VCaP (cell line): ENCODE measurements at regions not wholly inside any gene's neighbourhood (a gene's known extent, or its start where the extent isn't known, plus 50 kb on each side); places are given as distances from the start of the nearest gene placed in this dataset.
"Not testable (repeated sequence)": the region's sequence is repeated elsewhere in the genome, so short reads cannot be mapped to it uniquely, and the experiment has no call there.

Source experiments
- H3K27ac ChIP-seq: fragments of 450-650 bp; 2 replicates; pipeline ENCODE4 v1.5.1; 2017
- TF ChIP-seq, protein P1 (sequence below): fragments of 450-650 bp; conservative IDR thresholded peaks from 2 replicates; pipeline ENCODE4 v1.5.1; 2017; ENCODE audit warnings: mild to moderate bottlenecking, moderate library complexity

DNA sequence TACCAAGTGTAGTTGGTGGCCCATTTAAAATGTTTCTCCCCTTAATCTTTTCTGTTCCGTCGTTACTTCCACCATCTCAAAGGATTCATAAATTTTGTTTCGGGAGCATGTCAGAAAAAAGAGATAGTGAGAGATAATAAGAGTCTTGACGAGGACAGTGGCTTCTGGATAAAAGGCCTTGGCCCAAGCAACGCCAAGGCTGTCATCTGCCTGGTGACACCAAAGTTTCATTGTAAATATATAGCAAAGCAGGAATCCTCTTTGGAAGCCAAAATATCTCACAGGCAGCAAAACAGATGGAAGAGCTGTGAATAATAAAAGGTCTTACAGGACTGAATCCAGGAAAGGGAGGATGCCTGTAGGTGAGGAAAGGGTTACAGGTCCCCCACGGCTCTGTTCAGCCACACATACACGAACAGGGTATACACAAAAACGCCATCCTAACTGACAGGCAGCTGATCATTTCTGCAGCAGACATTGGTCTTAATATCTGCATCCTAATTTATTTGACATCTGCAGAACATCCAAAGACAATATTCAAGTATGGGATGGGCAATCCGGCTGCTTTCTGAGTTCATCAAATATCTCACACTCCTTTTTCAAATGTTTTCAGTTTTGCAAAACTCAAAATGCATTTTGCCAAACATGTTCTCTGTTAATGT is 382.8 kb downstream of the OSR1 start:
- TF ChIP-seq, protein P1, sequence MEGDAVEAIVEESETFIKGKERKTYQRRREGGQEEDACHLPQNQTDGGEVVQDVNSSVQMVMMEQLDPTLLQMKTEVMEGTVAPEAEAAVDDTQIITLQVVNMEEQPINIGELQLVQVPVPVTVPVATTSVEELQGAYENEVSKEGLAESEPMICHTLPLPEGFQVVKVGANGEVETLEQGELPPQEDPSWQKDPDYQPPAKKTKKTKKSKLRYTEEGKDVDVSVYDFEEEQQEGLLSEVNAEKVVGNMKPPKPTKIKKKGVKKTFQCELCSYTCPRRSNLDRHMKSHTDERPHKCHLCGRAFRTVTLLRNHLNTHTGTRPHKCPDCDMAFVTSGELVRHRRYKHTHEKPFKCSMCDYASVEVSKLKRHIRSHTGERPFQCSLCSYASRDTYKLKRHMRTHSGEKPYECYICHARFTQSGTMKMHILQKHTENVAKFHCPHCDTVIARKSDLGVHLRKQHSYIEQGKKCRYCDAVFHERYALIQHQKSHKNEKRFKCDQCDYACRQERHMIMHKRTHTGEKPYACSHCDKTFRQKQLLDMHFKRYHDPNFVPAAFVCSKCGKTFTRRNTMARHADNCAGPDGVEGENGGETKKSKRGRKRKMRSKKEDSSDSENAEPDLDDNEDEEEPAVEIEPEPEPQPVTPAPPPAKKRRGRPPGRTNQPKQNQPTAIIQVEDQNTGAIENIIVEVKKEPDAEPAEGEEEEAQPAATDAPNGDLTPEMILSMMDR = no peak
- H3K27ac ChIP-seq = peak overlapping the region; percentile 64

DNA sequence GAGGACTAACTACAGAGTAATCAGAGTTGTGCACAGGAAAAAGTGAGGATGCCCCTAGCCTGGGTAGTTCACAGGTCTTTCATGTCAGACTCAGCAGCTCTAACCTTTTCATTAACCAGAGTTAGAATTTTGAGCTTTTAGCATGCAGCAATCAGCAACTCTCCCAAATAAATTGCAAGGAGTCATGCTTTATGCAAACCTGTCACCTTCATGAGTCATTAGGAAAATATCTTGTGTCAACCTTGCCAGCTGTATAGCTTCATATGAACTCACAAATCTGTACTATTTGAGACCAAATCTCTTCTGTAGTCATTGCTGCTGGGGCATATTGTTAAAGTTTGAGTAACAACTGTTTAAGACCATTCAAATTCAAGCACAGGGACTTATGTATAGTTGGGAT is 382.3 kb upstream of the NT5C1B start:
- peak overlapping the region; percentile 56; the same call in 1 of the 2 replicates for H3K27ac ChIP-seq
- TF ChIP-seq, protein P1 = no peak

DNA sequence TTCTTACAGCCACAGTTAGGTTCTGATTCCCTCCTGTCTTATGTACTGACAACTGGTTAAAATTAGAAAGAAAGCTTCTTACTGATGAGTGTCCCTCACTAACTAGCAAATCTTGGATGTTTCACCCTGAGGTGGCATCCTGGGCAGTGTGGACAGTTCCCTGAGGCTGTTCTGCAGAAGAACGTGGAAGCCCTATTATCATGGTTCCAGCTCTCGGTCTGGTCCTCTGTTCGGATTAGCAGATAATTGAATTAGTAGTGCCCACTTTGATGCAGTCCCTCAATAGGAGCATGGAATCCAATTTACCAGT is 381.7 kb upstream of the NT5C1B start:
- TF ChIP-seq, protein P1 = no peak
- H3K27ac ChIP-seq = peak overlapping the region; percentile 56

DNA sequence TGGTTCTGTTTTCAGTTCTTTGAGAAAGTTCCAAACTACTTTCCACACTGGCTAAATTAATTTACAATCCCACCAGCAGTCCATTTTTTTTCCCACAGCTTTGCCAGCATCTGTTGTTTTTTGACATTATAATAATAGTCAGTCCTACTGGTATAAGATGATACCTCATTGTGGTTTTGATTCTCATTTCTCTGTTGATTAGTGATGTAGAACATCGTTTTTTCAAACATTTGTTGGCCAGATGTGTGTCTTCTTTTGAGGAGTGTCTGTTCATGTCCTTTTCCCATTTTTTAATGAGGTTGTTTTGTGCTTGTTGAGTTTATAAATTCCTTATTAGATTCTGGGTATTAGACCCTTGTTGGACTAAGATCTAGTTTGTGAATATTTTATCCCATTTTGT is 376.8 kb upstream of the NT5C1B start:
- H3K27ac ChIP-seq = no peak overlapping the region
- TF ChIP-seq, protein P1 = no peak

DNA sequence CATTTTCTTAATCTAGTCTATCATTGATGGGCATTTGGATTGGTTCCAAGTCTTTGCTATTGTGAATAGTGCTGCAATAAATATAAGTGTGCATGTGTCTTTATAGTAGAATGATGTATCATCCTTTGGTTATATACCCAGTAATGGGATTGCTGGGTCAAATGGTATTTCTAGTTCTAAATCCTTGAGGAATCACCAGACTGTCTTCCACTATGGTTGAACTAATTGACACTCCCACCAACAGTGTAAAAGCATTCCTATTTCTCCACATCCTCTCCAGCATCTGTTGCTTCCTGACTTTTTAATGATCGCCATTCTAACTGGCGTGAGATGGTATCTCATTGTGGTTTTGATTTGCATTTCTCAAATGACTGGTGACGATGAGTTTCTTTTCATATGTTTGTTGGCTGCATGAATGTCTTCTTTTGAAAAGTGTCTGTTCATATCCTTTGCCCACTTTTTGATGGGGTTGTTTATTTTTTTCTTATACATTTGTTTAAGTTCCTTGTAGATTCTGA is 374.4 kb upstream of the NT5C1B start:
- not testable (repeated sequence) for H3K27ac ChIP-seq

DNA sequence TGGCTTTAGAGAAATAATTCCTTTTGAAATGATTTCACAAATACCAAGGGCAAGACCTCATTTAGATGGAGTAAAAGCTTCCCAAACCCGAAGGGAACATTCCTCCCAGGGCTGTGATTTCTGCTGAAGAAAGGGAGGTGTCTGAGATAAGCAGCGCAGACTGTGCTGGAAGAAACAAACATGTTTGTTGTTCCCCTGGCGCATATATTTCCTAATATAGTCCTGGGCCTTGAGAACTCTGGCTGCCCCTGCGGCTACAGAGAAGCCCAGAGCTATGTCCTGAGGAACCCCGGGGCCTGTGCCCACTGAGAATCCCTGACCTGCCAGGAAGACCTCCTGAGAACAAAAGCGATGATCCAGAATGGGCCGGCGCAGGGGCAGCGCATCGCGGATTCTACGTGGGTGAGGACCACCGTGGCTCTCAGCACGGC is 372.6 kb upstream of the NT5C1B start:
- no peak overlapping the region for H3K27ac ChIP-seq
- TF ChIP-seq, protein P1 = no peak

DNA sequence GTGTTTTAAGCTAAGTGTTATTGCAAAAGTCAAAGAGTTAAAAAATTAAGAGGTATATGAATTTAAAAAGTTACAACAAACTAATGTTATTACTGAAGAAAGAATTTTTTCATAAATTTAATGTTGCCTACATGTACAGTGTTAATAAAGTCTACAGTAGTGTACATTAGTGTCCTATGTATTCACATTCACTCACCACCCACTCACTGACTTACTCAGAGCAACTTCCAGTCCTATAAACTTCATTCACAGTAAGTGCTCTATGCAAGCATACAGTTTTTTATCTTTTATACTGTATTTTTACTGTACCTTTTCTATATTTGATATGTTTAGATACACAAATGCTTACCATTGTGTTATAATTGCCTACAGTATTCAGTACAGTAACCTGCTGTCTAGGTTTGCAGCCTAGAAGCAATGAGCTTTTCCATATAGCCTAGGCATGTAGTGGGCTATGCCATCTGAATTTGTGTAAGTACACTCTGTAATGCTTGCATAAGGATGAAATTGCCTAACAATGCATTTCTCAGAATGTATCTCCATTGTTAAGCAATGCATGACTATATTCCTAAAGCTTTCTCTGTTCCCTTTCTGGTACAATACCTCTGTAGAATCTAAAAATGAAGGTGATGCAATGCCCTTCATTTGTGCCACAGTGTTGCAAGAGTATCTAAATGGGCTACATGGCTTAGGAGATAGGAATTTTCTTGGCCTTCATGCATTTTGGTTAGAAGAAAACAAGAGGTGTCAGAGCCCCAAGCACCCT is 370.8 kb upstream of the NT5C1B start:
- no peak overlapping the region for H3K27ac ChIP-seq
- TF ChIP-seq, protein P1 = no peak

DNA sequence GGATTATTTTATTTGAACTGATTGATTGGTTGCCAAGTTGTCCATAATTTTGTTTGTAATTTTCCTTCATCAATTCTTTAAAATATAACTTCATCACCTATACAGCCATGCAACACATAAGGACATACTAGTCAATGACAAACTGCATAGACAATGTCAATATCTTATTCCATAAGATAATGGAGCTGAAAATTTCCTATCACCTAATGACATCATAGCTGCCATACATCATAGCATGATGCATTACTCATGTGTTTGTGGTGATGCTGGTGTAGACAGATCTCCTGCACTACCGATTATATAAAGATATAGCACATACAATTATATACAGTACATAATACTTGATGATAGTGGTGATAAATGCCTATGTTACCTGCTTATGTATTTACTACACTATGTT is 369.8 kb upstream of the NT5C1B start:
- TF ChIP-seq, protein P1 = no peak
- no peak overlapping the region for H3K27ac ChIP-seq
